T-helper 17 cell (primary cell): ENCODE measurements at regions not wholly inside any gene's neighbourhood (a gene's known extent, or its start where the extent isn't known, plus 50 kb on each side); places are given as distances from the start of the nearest gene placed in this dataset.

Experiments
- ATAC-seq: fragments of 150-1000 bp; cut with Tn5 transposase; 2 replicates; pipeline ENCODE4 v1.10.0; 2021; ENCODE audit warnings: mild to moderate bottlenecking, moderate library complexity
- DNase-seq, 3 donors: peaks; one replicate each; pipeline versions ENCODE4 v3.0.0 to v3.0.0-alpha.2; 2020 to 2021
- H3K9me3 ChIP-seq: one replicate; pipeline ENCODE4 v1.7.0; 2013; ENCODE audit warnings: low read length, mild to moderate bottlenecking; ENCODE audit not compliant: control insufficient read depth, poor library complexity, severe bottlenecking
- H3K27ac Mint-ChIP-seq: one replicate; pipeline ENCODE4 v1.8.0; 2022; ENCODE audit warnings: mild to moderate bottlenecking, moderate library complexity, mixed read lengths
- H3K27me3 Mint-ChIP-seq: one replicate; pipeline ENCODE4 v1.8.0; 2022; ENCODE audit warnings: mixed read lengths
- H3K36me3 Mint-ChIP-seq: one replicate; pipeline ENCODE4 v1.8.0; 2022; ENCODE audit warnings: low read depth, mixed read lengths
- H3K4me1 Mint-ChIP-seq: one replicate; pipeline ENCODE4 v1.8.0; 2022; ENCODE audit warnings: mild to moderate bottlenecking, mixed read lengths
- H3K4me3 Mint-ChIP-seq: one replicate; pipeline ENCODE4 v1.8.0; 2022; ENCODE audit warnings: mild to moderate bottlenecking, moderate library complexity, mixed read lengths

DNA sequence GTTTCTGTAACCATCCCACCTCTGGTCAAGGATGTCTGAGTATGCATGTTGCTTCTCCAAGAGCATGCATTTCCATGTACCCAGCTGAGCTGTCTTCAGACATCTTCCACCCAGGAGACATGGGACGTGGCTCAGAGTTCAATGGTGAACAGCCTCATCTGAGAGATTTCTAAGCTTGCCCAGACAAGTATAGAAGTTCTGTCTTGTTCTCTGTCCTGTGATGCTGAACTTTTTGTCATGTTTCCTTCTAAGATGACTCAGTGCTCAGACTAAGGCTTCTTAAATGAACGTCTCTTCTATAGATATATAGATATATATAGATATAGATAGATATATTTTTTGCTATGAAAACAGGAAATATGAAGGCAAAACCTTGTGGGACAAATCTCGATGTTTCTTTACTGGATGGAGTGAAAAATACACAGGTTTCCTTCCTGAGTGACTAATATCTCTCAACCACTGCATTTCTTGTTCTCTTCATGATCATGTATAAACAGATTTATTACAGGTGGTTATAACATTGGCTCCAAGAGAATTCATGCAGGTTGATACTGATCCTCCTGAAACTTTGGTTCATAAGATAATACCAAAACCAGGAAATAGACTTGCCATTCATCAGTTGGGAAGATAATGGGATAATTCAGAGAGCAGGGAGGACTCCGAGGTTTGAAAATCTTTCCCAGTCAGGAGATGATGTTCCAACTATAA, 168.2 kb downstream of the ZNF518B start:
- ATAC-seq (no peak), DNase-seq (no peak)
- Mint-ChIP-seq H3K36me3 (no peaks in the 10 kb centered on the region), H3K4me3 (no peak overlapping the region), H3K27me3 (peaks cover 11% of the 10 kb centered on the region), H3K4me1 (no peaks in the 10 kb centered on the region), H3K27ac (no peak overlapping the region)
- no peaks in the 10 kb centered on the region for H3K9me3 ChIP-seq

DNA sequence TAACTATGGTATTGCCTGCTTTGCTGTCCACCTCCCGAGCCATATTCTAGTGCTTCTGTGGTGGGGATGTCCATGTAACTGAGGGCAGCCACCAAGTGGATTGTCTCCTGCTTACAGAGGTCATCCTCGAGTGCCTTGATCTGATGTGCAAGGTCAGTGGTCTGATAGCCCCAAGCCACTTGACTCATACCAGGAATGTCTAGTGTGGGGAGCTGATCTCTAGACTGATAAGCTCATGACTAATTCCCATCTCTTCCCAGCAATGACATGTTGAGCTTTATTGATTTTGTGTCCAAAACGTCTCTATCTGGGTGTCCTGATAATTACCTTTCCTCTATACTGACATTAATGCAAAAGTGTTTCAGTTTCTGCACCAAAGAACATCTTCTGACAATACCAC, 168.4 kb upstream of the WDR1 start:
- no peaks in the 10 kb centered on the region for H3K9me3 ChIP-seq
- DNase-seq (no peak), ATAC-seq (no peak)
- no peaks in the 10 kb centered on the region for H3K36me3 Mint-ChIP-seq
- no peak overlapping the region for H3K4me3 Mint-ChIP-seq
- H3K27me3 Mint-ChIP-seq = peaks cover 6% of the 10 kb centered on the region
- no peaks in the 10 kb centered on the region for H3K4me1 Mint-ChIP-seq
- H3K27ac Mint-ChIP-seq = no peak overlapping the region

DNA sequence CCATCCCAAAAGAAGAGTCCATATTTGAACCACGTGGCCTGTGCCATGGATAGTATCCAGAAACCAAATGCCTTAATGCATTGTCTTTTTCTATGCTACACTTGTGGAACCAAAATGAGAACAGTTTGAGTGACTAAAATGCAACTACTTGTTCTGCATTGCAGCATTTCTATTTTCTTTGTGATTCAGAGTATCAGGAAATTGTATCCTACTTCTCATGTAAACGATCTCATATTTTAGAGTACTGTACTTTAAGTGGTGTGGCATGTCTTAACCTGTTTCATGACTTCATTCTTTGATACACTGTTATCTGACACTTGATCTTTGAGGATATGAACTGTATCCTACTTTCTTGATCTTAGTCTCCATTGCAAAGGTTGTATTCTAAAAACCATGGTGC, 167.2 kb upstream of the WDR1 start:
- no peaks in the 10 kb centered on the region for H3K36me3 Mint-ChIP-seq

DNA sequence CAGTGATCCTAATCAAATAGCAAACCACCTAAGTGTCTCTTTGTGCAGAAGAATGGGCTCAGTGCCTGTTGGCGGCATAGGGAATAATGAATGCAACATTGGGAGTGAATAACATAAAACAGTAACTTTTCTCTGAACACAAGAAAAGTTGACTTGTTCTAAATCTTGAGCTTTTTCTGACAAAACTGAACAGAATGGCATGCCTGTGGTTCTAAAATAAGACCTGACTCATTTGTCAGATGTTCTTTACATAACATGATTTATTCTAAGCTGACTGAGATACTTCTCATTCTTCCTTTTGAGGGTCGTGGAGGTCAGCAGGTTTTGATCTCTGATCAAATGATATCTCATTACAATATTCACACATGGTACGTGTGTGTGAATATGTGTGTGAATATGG, 165.4 kb upstream of the WDR1 start:
- no peak overlapping the region for H3K4me3 Mint-ChIP-seq
- no peaks in the 10 kb centered on the region for H3K4me1 Mint-ChIP-seq
- H3K9me3 ChIP-seq = no peaks in the 10 kb centered on the region
- H3K27me3 Mint-ChIP-seq = peaks cover 6% of the 10 kb centered on the region
- DNase-seq (no peak), ATAC-seq (no peak)
- H3K36me3 Mint-ChIP-seq = no peaks in the 10 kb centered on the region
- no peak overlapping the region for H3K27ac Mint-ChIP-seq

More for the DNA sequence above, 167.2 kb upstream of the WDR1 start:
- Mint-ChIP-seq H3K4me3 (no peak overlapping the region), H3K4me1 (no peaks in the 10 kb centered on the region), H3K27ac (no peak overlapping the region), H3K27me3 (peaks cover 10% of the 10 kb centered on the region)
- no peaks in the 10 kb centered on the region for H3K9me3 ChIP-seq
- ATAC-seq (no peak), DNase-seq (no peak)

DNA sequence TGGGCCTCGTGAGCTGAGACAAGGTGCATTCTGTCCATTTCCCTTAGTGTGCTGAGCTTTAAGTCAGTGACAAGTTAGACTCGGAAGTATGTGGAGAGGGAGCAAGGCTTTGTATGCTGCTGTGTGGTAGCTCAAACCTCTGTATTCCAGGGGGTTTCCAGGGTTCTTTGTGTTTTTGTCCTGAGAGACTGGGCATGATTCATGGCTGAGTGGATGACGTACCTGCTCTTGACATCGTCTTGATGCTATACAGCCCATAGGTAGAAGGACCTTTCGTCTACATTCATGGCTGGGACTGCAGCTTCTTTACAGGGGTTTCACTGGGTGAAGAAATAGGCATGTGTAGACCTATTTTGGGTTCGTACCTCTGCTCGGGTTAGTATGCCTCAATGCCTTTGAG, 162.7 kb upstream of the WDR1 start:
- no peak overlapping the region for H3K4me3 Mint-ChIP-seq
- DNase-seq (no peak), ATAC-seq (no peak)
- peaks cover 13% of the 10 kb centered on the region for H3K27me3 Mint-ChIP-seq
- H3K9me3 ChIP-seq = no peaks in the 10 kb centered on the region
- H3K4me1 Mint-ChIP-seq = no peaks in the 10 kb centered on the region
- no peaks in the 10 kb centered on the region for H3K36me3 Mint-ChIP-seq
- no peak overlapping the region for H3K27ac Mint-ChIP-seq

DNA sequence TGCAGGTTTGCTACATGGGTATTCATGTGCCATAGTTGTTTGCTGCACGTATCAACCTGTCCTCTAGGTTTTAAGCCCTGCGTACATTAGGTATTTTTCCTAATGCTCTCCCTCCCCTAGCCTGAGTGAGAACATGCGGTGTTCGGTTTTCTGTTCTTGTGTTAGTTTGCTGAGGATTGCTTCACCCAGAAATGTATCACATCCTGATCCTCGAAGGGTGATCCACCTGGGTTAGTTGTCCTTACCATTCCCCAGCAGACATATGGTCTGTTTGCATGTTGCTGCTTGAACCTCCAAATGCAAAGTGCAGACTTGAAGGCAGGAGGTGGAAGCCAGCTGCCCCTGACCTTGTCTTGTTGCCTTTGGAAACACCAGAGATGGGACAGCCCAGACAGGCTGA, 161.5 kb upstream of the WDR1 start:
- Mint-ChIP-seq H3K4me1 (no peaks in the 10 kb centered on the region), H3K27me3 (peaks cover 22% of the 10 kb centered on the region), H3K27ac (no peak overlapping the region), H3K4me3 (no peak overlapping the region), H3K36me3 (no peaks in the 10 kb centered on the region)
- DNase-seq (no peak), ATAC-seq (no peak)
- H3K9me3 ChIP-seq = no peaks in the 10 kb centered on the region

DNA sequence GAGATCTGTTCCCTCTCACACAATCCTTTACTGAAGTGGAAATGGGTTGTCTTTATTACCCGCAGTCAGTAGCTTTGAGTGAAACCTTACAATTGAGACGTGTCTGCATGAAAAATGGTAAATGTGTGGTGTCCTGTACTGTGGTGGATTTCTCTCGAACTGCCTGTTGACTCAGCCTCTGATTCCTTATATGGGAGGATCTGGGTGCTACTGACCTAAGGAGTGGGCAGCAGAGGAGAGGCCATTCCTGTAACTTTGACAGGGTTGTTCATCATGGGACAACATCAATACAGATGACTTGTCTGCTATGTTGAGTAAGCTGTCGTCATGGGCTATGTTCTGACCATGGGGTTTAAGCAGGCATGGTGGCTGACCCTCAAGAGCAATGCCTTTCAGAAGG, 159.6 kb upstream of the WDR1 start:
- H3K4me1 Mint-ChIP-seq = no peaks in the 10 kb centered on the region
- peaks cover 29% of the 10 kb centered on the region for H3K27me3 Mint-ChIP-seq
- H3K4me3 Mint-ChIP-seq = no peak overlapping the region
- no peak overlapping the region for H3K27ac Mint-ChIP-seq
- ATAC-seq (no peak), DNase-seq (no peak)
- H3K36me3 Mint-ChIP-seq = no peaks in the 10 kb centered on the region
- no peaks in the 10 kb centered on the region for H3K9me3 ChIP-seq

DNA sequence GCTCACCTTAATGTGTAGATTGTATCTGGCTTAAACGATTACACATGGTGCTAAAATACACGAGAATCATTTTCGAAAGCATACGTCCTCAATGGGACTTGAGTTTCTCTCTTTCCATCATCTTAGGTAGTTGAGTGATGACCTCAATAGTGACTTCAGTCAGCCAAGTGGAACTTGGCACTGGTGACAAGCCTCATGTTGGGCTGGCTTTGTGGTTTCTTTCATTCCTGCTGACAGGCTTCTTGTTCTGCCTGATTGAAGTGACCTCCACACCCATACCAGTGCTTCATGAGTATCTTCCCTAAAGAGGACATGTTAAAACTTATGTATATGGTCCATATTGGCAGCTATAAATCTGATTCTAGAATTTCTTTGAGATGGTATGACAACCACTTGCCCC, 159.1 kb upstream of the WDR1 start:
- DNase-seq (no peak), ATAC-seq (no peak)
- H3K27me3 Mint-ChIP-seq = peaks cover 29% of the 10 kb centered on the region
- H3K27ac Mint-ChIP-seq = no peak overlapping the region
- H3K4me3 Mint-ChIP-seq = no peak overlapping the region
- H3K36me3 Mint-ChIP-seq = no peaks in the 10 kb centered on the region
- H3K4me1 Mint-ChIP-seq = no peaks in the 10 kb centered on the region
- no peaks in the 10 kb centered on the region for H3K9me3 ChIP-seq

DNA sequence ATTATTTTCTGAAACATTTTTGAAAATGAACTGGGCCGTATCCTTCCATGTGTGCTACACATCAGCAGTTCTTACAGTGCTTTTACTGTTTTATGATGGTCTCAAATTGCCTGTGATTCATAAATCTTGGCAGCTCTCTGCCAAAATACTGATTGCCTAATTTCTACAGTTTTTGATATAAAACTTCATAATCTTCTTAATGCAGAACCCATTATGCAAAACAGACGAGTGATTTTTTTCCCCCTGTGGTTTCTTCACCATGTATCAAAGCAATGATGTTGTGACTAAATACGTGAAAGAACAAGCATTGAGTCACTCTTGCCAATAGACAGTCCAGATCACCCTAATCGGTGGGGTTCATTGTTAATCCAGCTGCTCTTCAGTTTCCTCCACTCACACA, 156.4 kb upstream of the WDR1 start:
- no peaks in the 10 kb centered on the region for H3K4me1 Mint-ChIP-seq

DNA sequence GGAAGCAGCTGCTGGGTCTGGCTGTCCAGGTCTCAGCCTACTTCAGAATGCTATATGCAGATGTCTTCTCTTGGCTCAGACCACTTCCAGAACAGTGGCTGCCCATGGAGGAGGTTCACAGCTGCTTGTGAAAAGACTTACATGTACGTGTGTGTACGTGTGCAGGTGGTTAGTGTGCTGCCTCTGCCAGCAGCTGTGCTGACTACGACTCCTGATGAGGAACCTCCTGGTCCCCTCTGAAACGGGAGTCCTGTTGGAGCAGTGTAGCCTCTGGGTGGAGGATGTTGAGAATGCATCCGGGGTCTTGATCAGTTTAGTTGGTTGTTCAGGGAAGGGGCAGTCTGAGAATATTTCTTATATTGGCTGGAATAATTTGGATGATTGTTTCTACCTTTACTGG, 155.9 kb upstream of the WDR1 start:
- Mint-ChIP-seq H3K4me3 (no peak overlapping the region), H3K27me3 (peaks cover 30% of the 10 kb centered on the region), H3K36me3 (no peaks in the 10 kb centered on the region), H3K4me1 (no peaks in the 10 kb centered on the region), H3K27ac (no peak overlapping the region)
- ATAC-seq (no peak), DNase-seq (no peak)
- H3K9me3 ChIP-seq = no peaks in the 10 kb centered on the region

More for the DNA sequence above, 156.4 kb upstream of the WDR1 start:
- ATAC-seq = no peak
- no peak for DNase-seq
- no peaks in the 10 kb centered on the region for H3K36me3 Mint-ChIP-seq
- H3K9me3 ChIP-seq = no peaks in the 10 kb centered on the region
- no peak overlapping the region for H3K27ac Mint-ChIP-seq
- peaks cover 30% of the 10 kb centered on the region for H3K27me3 Mint-ChIP-seq
- no peak overlapping the region for H3K4me3 Mint-ChIP-seq

DNA sequence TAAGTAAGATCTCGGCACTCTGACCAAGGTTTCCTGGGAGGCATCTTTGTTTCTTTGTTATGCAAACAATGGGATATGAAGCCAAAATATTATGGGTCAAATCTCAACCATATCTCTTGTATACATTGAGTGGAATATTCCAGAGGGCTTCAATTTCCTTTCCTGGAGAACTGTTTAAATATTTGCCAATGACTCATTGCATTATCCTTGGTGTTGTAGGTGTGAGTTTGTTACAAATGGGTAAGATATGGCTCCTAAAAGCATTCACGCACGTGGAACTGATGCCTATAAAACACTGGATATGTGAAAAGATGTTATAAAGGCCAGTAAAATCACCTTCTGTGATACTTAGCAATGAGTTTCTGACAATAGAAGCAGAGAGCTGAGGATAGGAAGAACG, 150.5 kb upstream of the WDR1 start:
- peaks cover 10% of the 10 kb centered on the region for H3K27me3 Mint-ChIP-seq
- no peak overlapping the region for H3K4me3 Mint-ChIP-seq
- H3K4me1 Mint-ChIP-seq = no peaks in the 10 kb centered on the region

DNA sequence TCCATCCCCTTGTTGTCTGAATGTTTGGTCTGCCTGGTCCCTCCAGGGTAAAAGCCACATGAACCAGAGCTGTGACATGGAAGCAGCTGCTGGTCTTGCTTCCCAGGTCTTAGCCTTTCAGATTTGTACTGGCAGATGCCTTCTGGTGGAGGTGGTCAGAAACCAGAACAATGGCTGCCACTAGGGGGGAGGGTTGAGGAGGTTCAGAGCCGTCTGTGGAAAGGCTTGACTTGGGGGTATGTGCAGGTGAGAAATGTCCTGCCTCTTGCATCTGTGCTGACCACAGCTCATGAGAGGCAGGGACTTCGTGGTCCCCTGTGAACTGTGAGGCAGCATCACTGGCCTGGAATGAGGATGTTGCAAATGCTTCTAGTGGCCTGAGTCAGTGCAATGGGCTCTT, 144.2 kb upstream of the WDR1 start:
- ATAC-seq (no peak), DNase-seq (no peak)
- no peak overlapping the region for H3K27ac Mint-ChIP-seq
- H3K36me3 Mint-ChIP-seq = no peaks in the 10 kb centered on the region
- H3K9me3 ChIP-seq = no peaks in the 10 kb centered on the region
- no peak overlapping the region for H3K4me3 Mint-ChIP-seq
- peaks cover 28% of the 10 kb centered on the region for H3K27me3 Mint-ChIP-seq
- no peaks in the 10 kb centered on the region for H3K4me1 Mint-ChIP-seq

More for the DNA sequence above, 150.5 kb upstream of the WDR1 start:
- H3K27ac Mint-ChIP-seq = no peak overlapping the region
- no peaks in the 10 kb centered on the region for H3K36me3 Mint-ChIP-seq
- DNase-seq (no peak), ATAC-seq (no peak)
- H3K9me3 ChIP-seq = no peaks in the 10 kb centered on the region

DNA sequence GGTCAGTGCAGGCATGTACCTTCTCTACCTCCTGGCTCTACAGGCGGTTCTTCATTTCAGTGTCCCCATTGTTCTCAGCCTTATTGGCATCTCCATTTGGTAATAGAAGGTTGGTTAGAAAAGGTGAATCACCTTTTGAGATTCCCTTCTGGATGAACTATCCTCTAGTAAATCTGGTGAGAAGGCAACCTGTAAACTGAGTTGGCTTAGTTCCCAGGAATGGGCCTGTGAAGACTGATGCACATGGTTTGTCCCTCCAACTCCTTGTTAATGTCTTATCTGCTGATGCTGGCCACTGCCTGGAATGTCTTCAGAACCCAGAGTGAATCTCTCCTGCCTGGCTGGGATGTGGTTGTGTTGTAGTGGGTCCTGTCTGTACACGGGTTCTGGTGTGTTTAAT, 143.4 kb upstream of the WDR1 start:
- H3K27ac Mint-ChIP-seq = no peak overlapping the region
- H3K36me3 Mint-ChIP-seq = no peaks in the 10 kb centered on the region
- no peaks in the 10 kb centered on the region for H3K4me1 Mint-ChIP-seq
- peaks cover 36% of the 10 kb centered on the region for H3K27me3 Mint-ChIP-seq
- DNase-seq (no peak), ATAC-seq (no peak)
- no peak overlapping the region for H3K4me3 Mint-ChIP-seq
- H3K9me3 ChIP-seq = no peaks in the 10 kb centered on the region

DNA sequence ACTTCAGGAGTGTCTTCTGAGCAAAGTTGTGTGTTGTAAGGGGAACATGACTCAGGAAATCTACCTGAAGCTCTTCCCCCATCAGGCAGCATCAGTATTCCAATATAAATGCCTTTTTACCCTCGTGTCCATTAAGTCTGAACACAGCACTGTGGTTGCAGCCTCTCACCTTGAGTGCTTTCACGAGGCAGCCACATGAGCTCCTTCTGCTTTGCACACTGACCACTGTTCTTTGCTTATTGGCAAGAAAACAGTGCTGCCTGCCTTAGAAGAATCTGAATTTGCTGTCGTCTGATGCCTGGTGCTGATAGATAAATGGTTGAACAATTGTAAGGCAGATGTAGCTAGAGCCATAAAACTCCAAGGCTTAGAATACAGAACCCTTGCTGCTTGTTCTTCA, 139.6 kb upstream of the WDR1 start:
- DNase-seq (no peak), ATAC-seq (no peak)
- peaks cover 3% of the 10 kb centered on the region for H3K4me1 Mint-ChIP-seq
- H3K9me3 ChIP-seq = no peaks in the 10 kb centered on the region
- H3K27me3 Mint-ChIP-seq = peaks cover 45% of the 10 kb centered on the region
- no peak overlapping the region for H3K4me3 Mint-ChIP-seq
- no peaks in the 10 kb centered on the region for H3K36me3 Mint-ChIP-seq
- H3K27ac Mint-ChIP-seq = no peak overlapping the region
